IPS DF 6.9 (cell line): ENCODE measurements at regions not wholly inside any gene's neighbourhood (a gene's known extent, or its start where the extent isn't known, plus 50 kb on each side); places are given as distances from the start of the nearest gene placed in this dataset.

Experiments used
- DNase-seq: peaks from one replicate; pipeline ENCODE4 v3.0.0-alpha.2; 2013; ENCODE audit warnings: low read depth, low spot score
- H3K27ac ChIP-seq: one replicate; pipeline ENCODE4 v1.5.1; 2013; ENCODE audit warnings: low read length, control low read depth
- H3K27me3 ChIP-seq: 2 replicates; pipeline ENCODE4 v1.6.1; 2013; ENCODE audit warnings: mild to moderate bottlenecking, low read length; ENCODE audit not compliant: control insufficient read depth, insufficient read depth
- H3K36me3 ChIP-seq: 2 replicates; pipeline ENCODE4 v1.6.1; 2013; ENCODE audit warnings: low read length; ENCODE audit not compliant: control insufficient read depth, insufficient read depth
- H3K4me1 ChIP-seq: 2 replicates; pipeline ENCODE4 v1.6.1; 2013; ENCODE audit warnings: low read length; ENCODE audit not compliant: control insufficient read depth, insufficient read depth
- H3K4me3 ChIP-seq: 2 replicates; pipeline ENCODE4 v1.5.1; 2013; ENCODE audit warnings: mild to moderate bottlenecking, low read length
- H3K9me3 ChIP-seq: 2 replicates; pipeline ENCODE4 v1.6.1; 2013; ENCODE audit warnings: low read length, inconsistent platforms; ENCODE audit not compliant: control insufficient read depth, insufficient read depth
- WGBS: extraction: QIAGEN DNeasy Blood & Tissue Kit; methylation state at CpG from one replicate; pipeline ENCODE4 v1.1.7; 2013; ENCODE audit warnings: mixed read lengths, missing lambda C conversion rate; ENCODE audit not compliant: insufficient read length, insufficient coverage; 5-methylcytosine and 5-hydroxymethylcytosine counted together

- no peaks in the 10 kb centered on the region for H3K27me3 ChIP-seq
- no CpG with 5 or more reads among the region's 4 CpGs for WGBS
- H3K36me3 ChIP-seq = no peaks in the 10 kb centered on the region
- H3K4me3 ChIP-seq = no peak overlapping the region
- H3K4me1 ChIP-seq = no peaks in the 10 kb centered on the region
- H3K27ac ChIP-seq = no peak overlapping the region
- no peaks in the 10 kb centered on the region for H3K9me3 ChIP-seq
- DNase-seq = no peak
Measured at GRCh38 chr4:95985791-95986550, 146.1 kb downstream of the PDHA2 start.

GRCh38 chr4:95987851-95988250, 148.0 kb downstream of the PDHA2 start:
- Histone ChIP-seq H3K27me3 (no peaks in the 10 kb centered on the region), H3K9me3 (no peaks in the 10 kb centered on the region), H3K36me3 (no peaks in the 10 kb centered on the region)

GRCh38 chr4:95998311-95998710, 158.4 kb downstream of the PDHA2 start:
- no peaks in the 10 kb centered on the region for H3K27me3 ChIP-seq
- DNase-seq = no peak
- H3K27ac ChIP-seq = no peak overlapping the region
- H3K36me3 ChIP-seq = no peaks in the 10 kb centered on the region
- WGBS = no CpG with 5 or more reads among the region's 2 CpGs
- no peaks in the 10 kb centered on the region for H3K4me1 ChIP-seq
- no peaks in the 10 kb centered on the region for H3K9me3 ChIP-seq
- H3K4me3 ChIP-seq = no peak overlapping the region

More at GRCh38 chr4:95987851-95988250, 148.0 kb downstream of the PDHA2 start:
- Histone ChIP-seq H3K4me1 (no peaks in the 10 kb centered on the region), H3K4me3 (no peak overlapping the region), H3K27ac (no peak overlapping the region)
- DNase-seq = no peak

GRCh38 chr4:96003951-96004740, 164.3 kb downstream of the PDHA2 start:
- H3K36me3 ChIP-seq = no peaks in the 10 kb centered on the region
- no peak overlapping the region for H3K27ac ChIP-seq
- no peaks in the 10 kb centered on the region for H3K9me3 ChIP-seq
- no peaks in the 10 kb centered on the region for H3K27me3 ChIP-seq
- H3K4me3 ChIP-seq = no peak overlapping the region
- DNase-seq = no peak
- H3K4me1 ChIP-seq = no peaks in the 10 kb centered on the region
- WGBS = no CpG with 5 or more reads among the region's 8 CpGs

GRCh38 chr4:96009427-96010119, 169.7 kb downstream of the PDHA2 start:
- no CpG with 5 or more reads among the region's 1 CpG for WGBS
- no peaks in the 10 kb centered on the region for H3K36me3 ChIP-seq
- H3K4me3 ChIP-seq = no peak overlapping the region
- no peaks in the 10 kb centered on the region for H3K27me3 ChIP-seq
- no peaks in the 10 kb centered on the region for H3K4me1 ChIP-seq
- H3K9me3 ChIP-seq = no peaks in the 10 kb centered on the region
- DNase-seq = no peak
- H3K27ac ChIP-seq = no peak overlapping the region

- H3K4me3 ChIP-seq = no peak overlapping the region
- no peak for DNase-seq
- H3K27ac ChIP-seq = no peak overlapping the region
- H3K27me3 ChIP-seq = no peaks in the 10 kb centered on the region
- H3K9me3 ChIP-seq = no peaks in the 10 kb centered on the region
- H3K4me1 ChIP-seq = no peaks in the 10 kb centered on the region
- H3K36me3 ChIP-seq = no peaks in the 10 kb centered on the region
- no CpG with 5 or more reads among the region's 2 CpGs for WGBS
Measured at GRCh38 chr4:96012687-96013086, 172.8 kb downstream of the PDHA2 start.

GRCh38 chr4:96016634-96017299, 176.9 kb downstream of the PDHA2 start:
- no peak overlapping the region for H3K4me3 ChIP-seq
- no peaks in the 10 kb centered on the region for H3K27me3 ChIP-seq
- WGBS = no CpG with 5 or more reads among the region's 4 CpGs
- H3K27ac ChIP-seq = no peak overlapping the region
- no peaks in the 10 kb centered on the region for H3K36me3 ChIP-seq
- no peak for DNase-seq
- no peaks in the 10 kb centered on the region for H3K4me1 ChIP-seq
- no peaks in the 10 kb centered on the region for H3K9me3 ChIP-seq

- Histone ChIP-seq H3K9me3 (no peaks in the 10 kb centered on the region), H3K4me1 (no peaks in the 10 kb centered on the region), H3K27ac (no peak overlapping the region), H3K36me3 (no peaks in the 10 kb centered on the region), H3K27me3 (no peaks in the 10 kb centered on the region), H3K4me3 (no peak overlapping the region)
- WGBS = no CpG with 5 or more reads among the region's 1 CpG
- DNase-seq = no peak
Measured at GRCh38 chr4:96025011-96025410, 185.1 kb downstream of the PDHA2 start.

- peak; percentile 31 for DNase-seq
- Histone ChIP-seq H3K27me3 (no peaks in the 10 kb centered on the region), H3K36me3 (no peaks in the 10 kb centered on the region), H3K4me3 (no peak overlapping the region), H3K9me3 (no peaks in the 10 kb centered on the region), H3K4me1 (no peaks in the 10 kb centered on the region), H3K27ac (no peak overlapping the region)
Measured at GRCh38 chr4:96035727-96036126, 195.8 kb downstream of the PDHA2 start.

- Histone ChIP-seq H3K9me3 (no peaks in the 10 kb centered on the region), H3K27ac (no peak overlapping the region), H3K4me3 (no peak overlapping the region), H3K4me1 (no peaks in the 10 kb centered on the region), H3K36me3 (no peaks in the 10 kb centered on the region), H3K27me3 (no peaks in the 10 kb centered on the region)
- DNase-seq = no peak
- WGBS = no CpG with 5 or more reads among the region's 3 CpGs
Measured at GRCh38 chr4:96036781-96037180, 196.9 kb downstream of the PDHA2 start.
